ENCODE measurements at regions not wholly inside any gene's neighbourhood (a gene's known extent, or its start where the extent isn't known, plus 50 kb on each side); places are given as distances from the start of the nearest gene placed in this dataset.

- no peak overlapping the region for H4K8ac ChIP-seq (replicated peaks; ENCODE audit: insufficient read length, low read depth, low read length)
- H3K79me1 ChIP-seq (ENCODE audit: insufficient read depth, low read depth, low read length, poor library complexity, severe bottlenecking), result no peaks in the 10 kb centered on the region
- H3K4me1 ChIP-seq (ENCODE audit: insufficient read depth, low read length), result no peaks in the 10 kb centered on the region
- no peak for TF ChIP-seq CTCF (conservative IDR thresholded peaks at IDR 0.05)
- H4K5ac ChIP-seq (ENCODE audit: insufficient read length, low read depth, low read length), result no peak overlapping the region
- no peak overlapping the region for H3K9ac ChIP-seq (ENCODE audit: extremely low read depth, insufficient read length, low read length)
- no peaks in the 10 kb centered on the region for H3K79me2 ChIP-seq (ENCODE audit: insufficient read depth, low read length)
- no peak overlapping the region for H3K14ac ChIP-seq (ENCODE audit: insufficient read depth, low read length)
- no peak overlapping the region for H3K4ac ChIP-seq (ENCODE audit: low read depth, low read length)
- H3K9me3 ChIP-seq (ENCODE audit: control insufficient read depth, low read depth, low read length), result no peaks in the 10 kb centered on the region
- Mint-ChIP-seq H3K36me3 (ENCODE audit: insufficient read depth in 1 of 3, low read depth in 3 of 3) (no peaks in the 10 kb centered on the region), H3K27ac (no peak overlapping the region), H3K4me3 (no peak overlapping the region), H3K9me3 (no peaks in the 10 kb centered on the region), H3K27me3 (ENCODE audit: low read depth) (0 out of 2 replicates have a peak, but pooled peaks cover 1% of the 10 kb centered on the region), H3K4me1 (no peaks in the 10 kb centered on the region)
- no peak overlapping the region for H3K56ac ChIP-seq (ENCODE audit: insufficient read length, low read depth, low read length)
- H2BK12ac ChIP-seq (ENCODE audit: insufficient read length, low read depth, low read length), result no peak overlapping the region
- no peak overlapping the region for H2BK5ac ChIP-seq (ENCODE audit: insufficient read length, low read length)
- H3K23ac ChIP-seq (ENCODE audit: insufficient read length, low read depth, low read length), result no peak overlapping the region
- no peak overlapping the region for H3T11ph ChIP-seq (ENCODE audit: low read length)
- H4K20me1 ChIP-seq (ENCODE audit: control insufficient read depth, insufficient read depth, insufficient read length), result no peaks in the 10 kb centered on the region
- H2AFZ ChIP-seq (ENCODE audit: low read length), result no peak overlapping the region
- no peak overlapping the region for H2BK20ac ChIP-seq (ENCODE audit: low read depth, low read length, poor library complexity, severe bottlenecking)
- H3K18ac ChIP-seq (ENCODE audit: insufficient read length, low read depth, low read length), result no peak overlapping the region
- H2BK120ac ChIP-seq (ENCODE audit: low read depth, low read length, poor library complexity, severe bottlenecking), result no peak overlapping the region
- no peak overlapping the region for H4K91ac ChIP-seq (ENCODE audit: insufficient read length, low read depth, low read length)
- no CpG with 5 or more reads among the region's 3 CpGs for WGBS (ENCODE audit: extremely low coverage, insufficient read length, low lambda C conversion rate)
- no peak overlapping the region for H3K27ac ChIP-seq (ENCODE audit: insufficient read length, low read depth, low read length)
- H3K27me3 ChIP-seq (ENCODE audit: insufficient read depth, low read length), result no peaks in the 10 kb centered on the region
- H3K4me2 ChIP-seq (ENCODE audit: insufficient read depth, insufficient read length, low read length), result no peak overlapping the region
- no peak overlapping the region for H2BK15ac ChIP-seq (ENCODE audit: low read depth, low read length)
- no peak for DNase-seq
- no peaks in the 10 kb centered on the region for H3K23me2 ChIP-seq (ENCODE audit: insufficient read length, low read depth, low read length, poor library complexity, severe bottlenecking)
- no peak overlapping the region for H2AK5ac ChIP-seq (ENCODE audit: insufficient read length, low read length)
Observed at GRCh38 chr7:124330731-124331407, 298.0 kb upstream of the TMEM229A start.

Data from H9 (cell line).